Muscle layer of duodenum (tissue), 2 donors: ENCODE measurements at regions not wholly inside any gene's neighbourhood (a gene's known extent, or its start where the extent isn't known, plus 50 kb on each side); places are given as distances from the start of the nearest gene placed in this dataset.

Source experiments
- H3K27ac ChIP-seq: one replicate; pipeline ENCODE4 v1.7.0; 2013; ENCODE audit warnings: mild to moderate bottlenecking, low read length
- H3K27me3 ChIP-seq: one replicate; pipeline ENCODE4 v1.7.0; 2013; ENCODE audit warnings: low read depth, mild to moderate bottlenecking, control low read depth, low read length
- H3K36me3 ChIP-seq, 2 donors: one replicate each; pipeline ENCODE4 v1.7.0; 2013; ENCODE audit warnings: low read length in 2 of 2, control low read depth in 1 of 2, mild to moderate bottlenecking in 1 of 2; ENCODE audit not compliant: insufficient read depth in 2 of 2, control insufficient read depth in 1 of 2
- H3K4me1 ChIP-seq, 2 donors: one replicate each; pipeline ENCODE4 v1.7.0; 2013; ENCODE audit warnings: low read length in 2 of 2, mild to moderate bottlenecking in 2 of 2, control low read depth in 1 of 2, moderate library complexity in 1 of 2; ENCODE audit not compliant: insufficient read depth in 2 of 2, control insufficient read depth in 1 of 2
- H3K4me3 ChIP-seq, 2 donors: one replicate each; pipeline ENCODE4 v1.7.0; 2013; ENCODE audit warnings: low read length in 2 of 2, low read depth in 1 of 2, mild to moderate bottlenecking in 1 of 2
- H3K9me3 ChIP-seq, 2 donors: one replicate each; pipeline ENCODE4 v1.7.0; 2013; ENCODE audit warnings: low read length in 2 of 2, control low read depth in 1 of 2, mild to moderate bottlenecking in 1 of 2; ENCODE audit not compliant: control insufficient read depth in 1 of 2
- donor health status: healthy.

GRCh38 chr1:14117700-14118099 is 417.7 kb downstream of the PRDM2 start:
- Histone ChIP-seq H3K27ac (no peak overlapping the region), H3K9me3 (peaks cover 0 to 3% of the 10 kb centered on the region in 2 donors), H3K4me3 (no peak overlapping the region), H3K27me3 (no peaks in the 10 kb centered on the region), H3K36me3 (no peaks in the 10 kb centered on the region), H3K4me1 (no peaks in the 10 kb centered on the region)

- H3K9me3 ChIP-seq, result peaks cover 0 to 3% of the 10 kb centered on the region in 2 donors
- H3K27me3 ChIP-seq, result no peaks in the 10 kb centered on the region
- H3K4me3 ChIP-seq, result no peak overlapping the region
- no peaks in the 10 kb centered on the region for H3K4me1 ChIP-seq
- no peaks in the 10 kb centered on the region for H3K36me3 ChIP-seq
- H3K27ac ChIP-seq, result no peak overlapping the region
These were observed 418.9 kb downstream of the PRDM2 start for GRCh38 chr1:14118691-14119485.

GRCh38 chr1:14120895-14121294 is 420.9 kb downstream of the PRDM2 start:
- peaks cover 0 to 3% of the 10 kb centered on the region in 2 donors for H3K9me3 ChIP-seq
- H3K4me1 ChIP-seq, result no peaks in the 10 kb centered on the region
- no peaks in the 10 kb centered on the region for H3K36me3 ChIP-seq
- H3K4me3 ChIP-seq, result no peak overlapping the region
- H3K27ac ChIP-seq, result no peak overlapping the region
- H3K27me3 ChIP-seq, result no peaks in the 10 kb centered on the region

GRCh38 chr1:14128096-14128495 is 428.1 kb downstream of the PRDM2 start:
- Histone ChIP-seq H3K36me3 (no peaks in the 10 kb centered on the region), H3K9me3 (no peaks in the 10 kb centered on the region), H3K4me1 (no peaks in the 10 kb centered on the region), H3K4me3 (no peak overlapping the region), H3K27me3 (no peaks in the 10 kb centered on the region), H3K27ac (no peak overlapping the region)

GRCh38 chr1:14129009-14129408 is 429.0 kb downstream of the PRDM2 start:
- Histone ChIP-seq H3K27ac (no peak overlapping the region), H3K27me3 (no peaks in the 10 kb centered on the region), H3K4me1 (no peaks in the 10 kb centered on the region), H3K4me3 (no peak overlapping the region), H3K9me3 (no peaks in the 10 kb centered on the region), H3K36me3 (no peaks in the 10 kb centered on the region)

GRCh38 chr1:14135070-14135469 is 435.1 kb downstream of the PRDM2 start:
- H3K9me3 ChIP-seq, result no peaks in the 10 kb centered on the region
- H3K36me3 ChIP-seq, result no peaks in the 10 kb centered on the region
- H3K4me3 ChIP-seq, result no peak overlapping the region
- no peaks in the 10 kb centered on the region for H3K27me3 ChIP-seq
- H3K27ac ChIP-seq, result no peak overlapping the region
- peaks cover 0 to 11% of the 10 kb centered on the region in 2 donors for H3K4me1 ChIP-seq

- Histone ChIP-seq H3K9me3 (no peaks in the 10 kb centered on the region), H3K4me1 (peaks cover 0 to 19% of the 10 kb centered on the region in 2 donors), H3K27me3 (no peaks in the 10 kb centered on the region), H3K4me3 (no peak overlapping the region), H3K27ac (no peak overlapping the region), H3K36me3 (no peaks in the 10 kb centered on the region)
These were observed 436.3 kb downstream of the PRDM2 start for GRCh38 chr1:14136152-14136763.

- Histone ChIP-seq H3K27ac (no peak overlapping the region), H3K4me3 (no peak overlapping the region), H3K27me3 (no peaks in the 10 kb centered on the region), H3K9me3 (no peaks in the 10 kb centered on the region), H3K4me1 (peaks cover 0 to 22% of the 10 kb centered on the region in 2 donors), H3K36me3 (no peaks in the 10 kb centered on the region)
These were observed 436.9 kb downstream of the PRDM2 start for GRCh38 chr1:14136881-14137280.

- Histone ChIP-seq H3K9me3 (no peaks in the 10 kb centered on the region), H3K36me3 (no peaks in the 10 kb centered on the region), H3K27ac (no peak overlapping the region), H3K4me3 (no peak overlapping the region), H3K4me1 (peaks cover 0 to 22% of the 10 kb centered on the region in 2 donors), H3K27me3 (no peaks in the 10 kb centered on the region)
These were observed 437.6 kb downstream of the PRDM2 start for GRCh38 chr1:14137411-14138134.

GRCh38 chr1:14138135-14138506 is 438.1 kb downstream of the PRDM2 start:
- Histone ChIP-seq H3K4me3 (no peak overlapping the region), H3K27ac (no peak overlapping the region), H3K9me3 (no peaks in the 10 kb centered on the region), H3K4me1 (peaks cover 0 to 22% of the 10 kb centered on the region in 2 donors), H3K27me3 (no peaks in the 10 kb centered on the region), H3K36me3 (no peaks in the 10 kb centered on the region)

GRCh38 chr1:14138687-14139086 is 438.7 kb downstream of the PRDM2 start:
- Histone ChIP-seq H3K27ac (no peak overlapping the region), H3K27me3 (no peaks in the 10 kb centered on the region), H3K4me1 (peaks cover 0 to 22% of the 10 kb centered on the region in 2 donors), H3K9me3 (no peaks in the 10 kb centered on the region), H3K36me3 (no peaks in the 10 kb centered on the region), H3K4me3 (no peak overlapping the region)
